GM13976 (cell line): ENCODE measurements at regions not wholly inside any gene's neighbourhood (a gene's known extent, or its start where the extent isn't known, plus 50 kb on each side); places are given as distances from the start of the nearest gene placed in this dataset.

Source experiments
- DNase-seq: peaks from one replicate; pipeline ENCODE4 v3.0.0; 2012; ENCODE audit warnings: low spot score
- in situ Hi-C: fragments of 300-500 bp; cut with MboI; formaldehyde crosslinking; loops from one replicate; pipeline ENCODE4 v1.12.0; 2022; ENCODE audit warnings: low sequenced_read_pairs, mixed read lengths, inconsistent platforms; ENCODE audit not compliant: unreplicated experiment
- TF ChIP-seq, protein P1 (sequence below): IDR thresholded peaks from 2 replicates; pipeline ENCODE4 v1.5.1; 2012; ENCODE audit warnings: borderline replicate concordance, mild to moderate bottlenecking; ENCODE audit not compliant: insufficient read depth; ENCODE audit errors: extremely low read depth, missing control alignments, control extremely low read depth

DNA sequence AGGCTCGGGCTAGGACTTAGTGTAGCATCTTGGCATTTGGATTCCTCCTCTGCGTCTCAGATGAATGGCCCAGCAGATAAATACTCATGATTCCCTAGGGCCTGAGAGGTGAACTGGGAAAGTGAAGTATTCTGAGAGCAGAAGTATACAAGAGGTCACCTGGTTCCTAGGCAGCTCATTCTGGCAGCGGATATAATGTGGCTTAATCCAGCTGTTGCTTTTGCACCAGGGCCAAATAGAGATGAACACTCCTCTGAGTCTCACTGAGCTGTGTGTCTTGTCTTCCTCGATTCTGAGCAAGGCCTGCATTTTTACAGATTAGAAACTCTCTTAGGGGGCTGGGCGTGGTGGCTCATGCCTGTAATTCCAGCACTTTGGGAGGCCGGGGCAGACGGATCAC, 196.1 kb downstream of the SLC4A3 start:
- TF ChIP-seq, protein P1, sequence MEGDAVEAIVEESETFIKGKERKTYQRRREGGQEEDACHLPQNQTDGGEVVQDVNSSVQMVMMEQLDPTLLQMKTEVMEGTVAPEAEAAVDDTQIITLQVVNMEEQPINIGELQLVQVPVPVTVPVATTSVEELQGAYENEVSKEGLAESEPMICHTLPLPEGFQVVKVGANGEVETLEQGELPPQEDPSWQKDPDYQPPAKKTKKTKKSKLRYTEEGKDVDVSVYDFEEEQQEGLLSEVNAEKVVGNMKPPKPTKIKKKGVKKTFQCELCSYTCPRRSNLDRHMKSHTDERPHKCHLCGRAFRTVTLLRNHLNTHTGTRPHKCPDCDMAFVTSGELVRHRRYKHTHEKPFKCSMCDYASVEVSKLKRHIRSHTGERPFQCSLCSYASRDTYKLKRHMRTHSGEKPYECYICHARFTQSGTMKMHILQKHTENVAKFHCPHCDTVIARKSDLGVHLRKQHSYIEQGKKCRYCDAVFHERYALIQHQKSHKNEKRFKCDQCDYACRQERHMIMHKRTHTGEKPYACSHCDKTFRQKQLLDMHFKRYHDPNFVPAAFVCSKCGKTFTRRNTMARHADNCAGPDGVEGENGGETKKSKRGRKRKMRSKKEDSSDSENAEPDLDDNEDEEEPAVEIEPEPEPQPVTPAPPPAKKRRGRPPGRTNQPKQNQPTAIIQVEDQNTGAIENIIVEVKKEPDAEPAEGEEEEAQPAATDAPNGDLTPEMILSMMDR: no peak
- in situ Hi-C loops: no loop called here
- no peak for DNase-seq

DNA sequence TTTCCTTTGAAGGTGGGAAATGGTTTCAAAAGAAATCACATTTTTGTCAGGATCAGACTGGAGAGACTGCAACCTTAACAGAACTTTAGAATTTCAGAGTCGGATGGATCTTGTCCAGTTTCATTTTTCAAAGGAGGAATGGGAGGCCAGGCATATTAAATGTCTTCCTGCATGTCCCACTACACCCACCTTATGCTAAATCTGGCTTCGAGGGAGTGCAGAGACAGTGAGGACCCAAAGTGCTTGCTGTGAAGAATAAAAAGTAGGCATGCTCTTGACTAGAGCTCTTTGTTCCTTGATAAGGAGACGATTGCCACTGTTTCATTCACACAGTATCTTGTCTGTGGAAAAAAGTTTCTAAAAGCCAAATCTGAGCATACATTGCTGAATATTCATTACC, 197.6 kb downstream of the SLC4A3 start:
- DNase-seq: no peak
- in situ Hi-C loops: no loop called here
- TF ChIP-seq, protein P1: no peak

DNA sequence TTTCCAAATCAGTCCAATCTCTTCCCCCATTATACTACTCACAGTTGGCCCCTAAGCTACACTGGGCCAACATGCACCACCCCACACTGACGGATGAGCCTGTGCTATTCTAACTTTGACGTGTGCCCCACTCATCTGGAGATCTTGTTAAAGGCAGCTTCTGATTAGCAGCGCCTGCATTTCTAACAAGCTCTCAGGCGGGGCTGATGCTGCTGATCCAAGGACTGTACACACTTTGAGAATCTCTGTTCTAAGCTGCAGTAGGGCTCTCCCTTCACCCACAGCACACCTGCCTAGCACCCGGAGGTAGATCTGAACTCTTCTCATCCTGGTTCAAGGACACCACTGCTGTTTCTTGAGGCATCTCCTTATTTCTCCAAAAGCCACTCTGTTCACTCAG, 200.7 kb downstream of the SLC4A3 start:
- TF ChIP-seq, protein P1: no peak
- DNase-seq: no peak
- in situ Hi-C loops: no loop called here

DNA sequence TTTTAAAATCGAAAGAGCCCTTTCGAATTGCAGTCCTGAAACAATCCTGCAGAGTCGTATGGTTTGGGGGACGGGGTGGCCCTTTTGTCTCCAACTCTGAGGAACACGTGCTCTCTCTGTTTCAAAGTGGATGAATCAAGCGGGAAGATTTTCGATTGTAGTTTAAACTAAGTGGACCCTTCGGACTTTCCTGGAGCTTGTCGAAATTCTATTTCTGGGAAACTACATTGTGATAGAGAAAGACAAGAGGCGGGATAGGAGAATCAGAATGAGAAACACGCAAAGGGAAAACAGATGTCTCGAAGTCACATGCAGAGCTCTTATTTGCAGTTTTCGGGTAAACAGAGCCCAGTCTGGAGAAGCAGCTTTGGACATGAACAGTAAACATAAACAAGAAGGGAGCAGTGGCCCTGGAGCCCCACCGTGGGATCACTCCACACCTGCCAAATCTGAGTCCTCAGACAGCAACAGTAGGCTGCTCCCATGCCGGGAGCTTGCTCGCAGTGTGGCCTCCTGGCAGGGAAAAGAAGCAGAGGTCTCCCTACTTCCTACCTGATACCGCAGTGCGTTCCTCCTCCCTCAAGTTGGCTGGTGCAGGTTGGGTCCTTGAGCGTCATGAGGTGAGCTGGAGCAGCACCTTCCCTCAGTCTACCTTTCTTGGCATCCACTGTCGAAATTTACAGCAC, 202.4 kb downstream of the SLC4A3 start:
- TF ChIP-seq, protein P1: no peak
- in situ Hi-C loops: no loop called here
- no peak for DNase-seq

DNA sequence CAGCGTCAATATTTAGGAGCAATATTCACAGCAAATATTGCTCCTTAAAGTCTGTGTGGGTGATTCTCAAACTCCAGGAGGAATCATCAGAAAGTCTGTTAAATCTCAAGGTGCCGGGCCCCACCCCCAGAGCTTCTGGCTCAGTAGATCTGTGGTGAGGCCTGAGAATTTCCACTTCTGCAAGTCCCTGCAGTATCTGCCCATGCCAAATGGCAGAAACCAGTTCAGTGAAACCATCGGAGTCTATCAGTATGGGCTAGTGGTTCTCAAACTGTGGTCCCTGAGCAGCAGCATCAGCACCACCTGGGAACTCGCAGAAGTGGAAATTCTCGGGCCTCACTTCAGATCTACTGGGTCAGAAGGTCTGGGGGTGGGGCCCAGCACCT, 202.9 kb downstream of the SLC4A3 start:
- TF ChIP-seq, protein P1: no peak
- in situ Hi-C loops: no loop called here
- DNase-seq: no peak

DNA sequence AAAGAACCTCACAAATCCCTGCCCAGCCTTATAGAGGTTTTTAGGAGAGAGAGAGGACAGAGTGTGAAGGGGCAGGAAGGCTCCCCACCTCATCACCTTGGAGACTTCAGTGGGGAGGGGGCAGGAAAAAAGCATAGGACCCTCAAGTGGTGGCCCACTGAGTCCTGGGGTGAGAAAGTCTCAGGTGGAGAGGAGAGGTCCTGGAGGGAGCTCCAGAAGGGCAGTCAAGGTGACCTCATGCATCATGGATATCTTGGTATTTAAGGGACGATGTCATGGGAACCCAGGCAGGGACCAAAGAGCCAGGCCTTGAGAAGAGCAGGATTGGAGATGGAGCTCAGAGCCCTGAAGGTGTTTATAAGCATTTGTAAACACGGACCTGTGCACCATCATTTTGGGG, 204.5 kb downstream of the SLC4A3 start:
- TF ChIP-seq, protein P1: no peak
- in situ Hi-C loops: no loop called here
- DNase-seq: no peak
